ENCODE measurements at regions not wholly inside any gene's neighbourhood (a gene's known extent, or its start where the extent isn't known, plus 50 kb on each side); places are given as distances from the start of the nearest gene placed in this dataset.

DNA sequence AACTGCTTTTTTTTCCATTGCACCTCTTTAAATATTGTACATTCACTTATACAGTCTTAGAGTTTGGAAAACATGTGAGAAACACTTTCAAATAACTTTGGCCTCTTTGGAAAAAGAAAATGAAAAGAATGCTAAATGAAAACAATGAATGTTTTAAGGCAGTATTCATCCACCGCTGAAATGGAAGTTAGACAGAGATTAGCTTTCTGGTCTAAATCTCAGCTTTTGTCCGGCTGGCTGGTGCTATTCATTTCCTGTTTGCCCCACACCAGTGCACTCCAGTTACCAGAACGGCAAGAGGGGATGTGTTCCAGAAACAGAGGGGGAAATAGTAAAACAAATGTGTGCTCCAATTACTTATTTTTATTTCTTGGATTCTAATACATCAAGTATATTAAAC lies 1201.3 kb downstream of the EFNB2 start:
- TF ChIP-seq CTCF (IDR thresholded peaks at IDR 0.05 in 2 of 3, conservative IDR thresholded peaks at IDR 0.05 in 1 of 3; ENCODE audit: borderline replicate concordance in 1 of 3, insufficient read depth in 1 of 3, low read depth in 2 of 3, low read length in 2 of 3) (no peak), JUND (IDR thresholded peaks at IDR 0.05) (no peak), POLR2A (IDR thresholded peaks at IDR 0.05; ENCODE audit: borderline replicate concordance, extremely low read depth, insufficient read depth, insufficient read length) (no peak), ELF1 (IDR thresholded peaks at IDR 0.05; ENCODE audit: borderline replicate concordance, low read depth) (no peak), EZH2 (IDR thresholded peaks at IDR 0.05) (no peak), ZBTB33 (IDR thresholded peaks at IDR 0.05; ENCODE audit: extremely low read depth, insufficient replicate concordance, low read length) (no peak), POLR2AphosphoS5 (IDR thresholded peaks at IDR 0.05; ENCODE audit: low read depth, low read length) (no peak), YY1 (IDR thresholded peaks at IDR 0.05; ENCODE audit: extremely low read depth, insufficient replicate concordance, low read depth, low read length) (no peak)
- TF ChIP-seq, protein P1, sequence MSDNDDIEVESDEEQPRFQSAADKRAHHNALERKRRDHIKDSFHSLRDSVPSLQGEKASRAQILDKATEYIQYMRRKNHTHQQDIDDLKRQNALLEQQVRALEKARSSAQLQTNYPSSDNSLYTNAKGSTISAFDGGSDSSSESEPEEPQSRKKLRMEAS (IDR thresholded peaks at IDR 0.05) = no peak

Measured in HCT116 (cell line).